HL-60/S4 treated with phorbol 12-myristate 13-acetate at 8.2 ng/mL for 4 days and 3 days (cell line): ENCODE measurements at regions not wholly inside any gene's neighbourhood (a gene's known extent, or its start where the extent isn't known, plus 50 kb on each side); places are given as distances from the start of the nearest gene placed in this dataset.

Source experiments
- in situ Hi-C: fragments of 300-500 bp; cut with MboI; formaldehyde crosslinking; loops from 2 replicates; pipeline ENCODE4 v1.15.0; 2022; ENCODE audit warnings: low sequenced_read_pairs

DNA sequence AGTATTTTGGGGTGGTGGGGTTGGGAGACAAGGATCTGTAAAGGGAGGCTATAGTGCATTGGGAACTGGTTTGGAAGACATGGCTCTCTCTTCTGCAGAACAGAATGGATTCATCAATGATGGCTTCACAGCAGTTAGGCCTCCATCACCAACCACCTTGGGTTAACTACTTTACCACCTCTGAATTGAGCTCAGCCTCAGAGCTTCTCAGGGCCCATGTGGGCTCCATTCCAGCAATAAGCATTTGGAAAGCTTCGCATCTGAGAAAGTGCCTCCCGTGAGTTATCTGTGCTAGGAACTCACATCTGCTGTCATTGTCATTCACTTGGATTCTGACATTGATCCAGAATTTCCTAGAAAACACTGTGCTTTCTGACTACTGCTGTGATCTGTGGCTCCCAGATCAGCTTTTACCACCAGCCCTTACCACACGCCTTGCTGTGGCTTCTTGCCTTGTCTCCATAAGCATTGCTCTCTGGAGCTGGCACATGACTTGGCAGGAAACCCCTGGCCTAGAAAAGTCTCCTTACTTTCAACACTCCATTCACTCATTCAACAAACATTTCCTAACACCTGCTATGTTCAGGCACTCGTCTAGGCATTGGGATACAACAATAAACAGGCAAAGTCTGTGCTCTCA, 70.7 kb upstream of the ADO start:
- in situ Hi-C loops = no loop called here

DNA sequence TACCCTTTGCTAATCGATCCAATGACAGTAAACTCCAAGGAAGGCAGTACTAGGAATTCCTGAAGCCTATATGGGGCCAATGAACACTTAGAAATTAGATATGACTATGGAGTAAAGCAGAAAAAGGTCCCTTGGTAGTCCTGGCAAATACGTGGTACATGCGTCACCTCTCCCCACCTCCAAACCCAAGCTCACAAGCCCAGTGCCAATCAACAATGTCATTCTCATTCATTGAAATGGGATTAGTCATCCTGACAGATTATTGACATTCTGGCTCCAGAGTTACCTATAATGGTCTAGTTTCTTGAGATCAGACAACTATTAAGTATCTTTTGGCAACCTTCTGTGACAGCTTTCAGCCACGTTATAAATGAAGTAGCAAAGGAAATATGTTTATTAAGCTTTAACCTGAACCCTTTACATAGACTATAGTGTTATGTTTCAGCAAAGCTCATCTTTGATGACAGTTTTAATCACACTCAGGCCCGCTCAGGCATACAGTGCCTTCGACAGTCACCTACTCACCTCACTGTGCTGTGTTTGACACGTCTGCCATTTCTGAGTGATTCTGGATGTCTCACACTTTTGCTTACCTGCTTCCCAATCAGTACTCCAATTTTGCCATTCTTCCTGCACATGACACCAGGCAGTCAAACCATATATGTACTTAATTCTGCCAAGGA, 69.6 kb upstream of the ADO start:
- in situ Hi-C loops = no loop called here

DNA sequence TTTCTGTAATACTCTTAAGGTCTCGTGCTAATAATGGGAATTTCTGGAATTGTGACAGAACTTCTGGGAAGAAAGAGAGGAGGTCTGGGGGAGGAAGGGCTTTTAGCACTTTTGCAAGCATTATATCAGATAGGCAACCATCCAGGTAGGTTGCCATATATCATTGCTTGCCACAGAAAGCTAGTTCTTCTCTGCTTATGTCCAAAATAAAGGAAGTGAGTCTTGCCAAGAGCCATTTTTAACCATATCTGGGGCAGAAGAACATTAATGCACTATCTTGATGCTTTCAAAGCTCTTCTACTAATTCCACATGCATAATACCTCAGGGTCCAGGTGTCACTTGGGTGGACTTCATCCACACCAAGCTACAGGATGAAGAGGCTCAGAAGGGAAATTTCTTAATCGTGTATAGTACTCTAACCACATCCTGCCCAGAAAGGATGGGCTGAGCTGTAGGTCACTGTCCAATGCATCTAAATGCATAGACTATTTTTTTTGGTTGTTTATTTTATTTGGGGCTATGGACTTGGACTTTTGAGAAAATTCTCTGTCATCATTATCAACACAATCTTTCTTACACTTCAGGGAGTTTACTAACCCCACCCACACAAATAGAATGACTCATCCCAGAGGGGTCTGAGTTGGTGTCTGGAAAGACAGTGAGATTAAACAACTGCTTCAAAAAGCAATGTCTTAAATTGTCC, 68.9 kb upstream of the ADO start:
- in situ Hi-C loops = no loop called here

DNA sequence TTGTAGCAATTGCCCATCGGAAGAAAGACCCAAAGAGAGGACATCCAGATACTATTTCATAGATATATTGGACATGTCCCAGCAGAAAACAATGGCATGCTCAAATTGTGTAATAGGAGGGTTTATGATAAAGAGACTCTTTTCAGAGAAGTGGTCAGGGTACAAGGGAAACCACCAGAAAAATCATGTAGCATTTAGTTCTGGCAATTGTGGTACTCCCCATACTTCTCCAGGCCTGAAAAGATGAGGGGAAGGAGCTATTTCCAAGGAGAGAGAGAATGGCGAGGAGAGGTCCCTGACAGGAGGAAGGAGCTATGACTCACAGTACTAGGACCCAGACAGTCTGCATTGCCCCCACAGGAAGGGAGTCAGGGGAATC, 68.4 kb upstream of the ADO start:
- in situ Hi-C loops = no loop called here

DNA sequence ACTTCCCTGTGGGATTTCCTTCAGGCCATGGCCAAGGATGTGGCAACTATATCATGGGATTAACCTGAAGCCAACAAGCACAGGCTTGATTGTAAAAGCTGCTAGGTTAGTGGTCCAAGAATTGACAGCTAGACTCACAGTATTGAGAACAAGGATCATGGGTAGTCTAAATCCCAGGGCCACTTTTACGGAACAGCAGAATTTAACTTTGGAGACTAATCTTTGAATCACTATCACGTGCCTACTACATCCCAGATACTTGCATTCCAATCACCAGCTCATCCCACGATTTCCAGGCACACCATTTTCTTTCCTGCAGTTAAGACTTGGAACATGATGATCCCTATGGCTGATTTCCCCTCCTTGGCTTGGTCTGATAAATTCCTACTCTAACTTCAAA, 65.6 kb upstream of the ADO start:
- in situ Hi-C loops = no loop called here

DNA sequence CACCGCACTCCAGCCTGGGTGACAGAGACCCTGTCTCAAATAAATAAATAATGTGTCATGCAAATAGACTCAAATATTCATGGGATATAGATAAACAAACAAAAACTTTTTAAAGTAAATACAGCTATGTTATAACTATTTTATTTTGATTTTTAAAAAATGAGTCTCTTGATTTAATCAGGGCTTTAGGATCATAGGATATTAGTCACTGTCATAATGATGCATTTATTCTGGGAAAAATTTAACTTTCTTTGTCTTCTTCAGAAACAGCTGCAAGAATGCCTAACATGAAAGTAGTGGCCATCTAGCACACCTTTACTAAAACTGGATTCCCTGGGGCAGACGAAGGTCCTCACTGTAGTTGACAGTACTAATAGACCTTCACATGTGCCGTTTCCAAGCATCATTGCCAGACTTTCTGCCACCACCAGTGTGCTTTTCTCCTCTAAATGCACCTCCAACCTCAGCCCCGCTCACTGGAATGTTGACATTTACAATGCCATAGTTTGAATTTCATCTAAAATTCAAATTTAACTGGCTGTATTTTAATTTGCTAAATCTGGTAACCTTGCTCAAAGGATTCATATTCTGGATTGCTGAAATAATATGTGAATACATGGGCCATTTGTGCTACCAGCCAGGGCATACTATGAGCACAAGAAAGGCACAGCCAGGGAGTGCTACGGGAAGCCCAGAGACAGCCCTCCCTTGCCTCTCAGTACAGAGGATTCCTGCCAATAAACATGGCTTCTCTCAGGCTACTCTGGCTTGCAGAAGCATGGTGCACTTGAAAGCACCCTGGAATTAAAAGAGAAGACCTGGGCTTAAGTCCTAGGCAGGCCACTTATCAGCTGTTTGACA, 63.4 kb upstream of the ADO start:
- in situ Hi-C loops = loop anchor here (10.0 kb wide), 1 partner anchor 64 kb away; the partner anchor contains the start of gene ADO

DNA sequence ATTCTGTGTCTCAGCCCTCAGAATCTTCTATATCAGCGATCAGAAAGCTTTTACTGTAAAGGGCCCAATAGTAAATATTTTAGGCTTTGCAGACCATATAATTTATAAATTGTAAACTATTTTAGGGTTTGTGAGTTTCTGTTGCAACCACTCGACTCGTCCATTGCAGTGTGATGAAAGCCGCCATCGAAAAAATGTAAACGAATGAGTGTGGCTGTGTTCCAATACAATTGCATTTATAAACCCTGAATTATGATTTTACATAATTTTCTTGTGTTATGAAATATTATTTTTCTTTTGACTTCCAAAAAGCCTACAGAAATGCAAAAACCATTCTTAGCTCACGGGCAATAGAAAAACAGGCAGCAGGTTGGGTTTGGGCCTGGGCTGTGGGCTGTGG, 62.5 kb upstream of the ADO start:
- in situ Hi-C loops = loop anchor here (10.0 kb wide), 1 partner anchor 63 kb away; the partner anchor contains the start of gene ADO

DNA sequence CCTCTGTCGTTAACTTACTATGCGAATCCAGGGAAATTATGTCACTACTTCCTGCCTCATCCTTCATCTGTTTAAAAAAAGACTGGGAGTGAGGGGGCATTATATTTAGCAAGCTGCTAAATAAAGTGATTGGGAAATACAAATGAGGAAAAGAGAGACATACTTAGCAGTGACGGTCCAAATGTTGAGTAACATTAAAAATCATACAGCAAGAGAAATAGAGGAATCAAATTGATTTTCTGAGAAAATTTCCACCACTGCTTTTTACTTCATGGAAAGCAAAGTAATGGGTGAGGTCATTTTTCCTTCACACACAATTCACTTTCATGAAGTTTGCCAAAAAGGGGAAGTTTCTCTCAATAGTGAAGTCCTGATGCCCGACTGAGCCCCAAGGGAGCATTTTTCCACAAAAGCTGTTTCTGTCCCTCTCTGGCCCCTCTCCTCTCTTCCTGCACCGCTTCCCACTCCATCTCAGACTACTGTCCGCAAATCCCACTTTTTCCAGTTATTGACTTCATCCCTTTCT, 61.9 kb upstream of the ADO start:
- in situ Hi-C loops = loop anchor here (10.0 kb wide), 1 partner anchor 62 kb away; the partner anchor contains the start of gene ADO

DNA sequence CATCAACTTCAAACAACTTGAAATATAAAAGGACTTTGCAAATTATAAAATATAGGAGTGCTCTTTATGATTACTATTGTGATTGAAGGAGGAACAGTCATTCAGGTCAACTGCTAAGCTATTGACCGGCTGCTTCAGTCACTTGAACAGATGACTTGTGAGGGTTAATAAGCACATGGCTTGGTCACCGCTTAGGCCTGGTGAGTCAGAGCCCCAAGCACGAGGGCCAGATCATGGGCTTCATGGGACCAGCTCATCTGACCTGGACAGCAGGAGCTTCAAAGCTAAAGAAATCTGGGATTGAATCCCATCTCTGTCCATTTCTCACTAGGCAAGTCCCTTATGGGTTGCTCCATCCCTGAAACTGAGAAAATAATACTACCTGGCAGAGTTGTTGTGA, 60.4 kb upstream of the ADO start:
- in situ Hi-C loops = loop anchor here (10.0 kb wide), 1 partner anchor 61 kb away; the partner anchor contains the start of gene ADO

DNA sequence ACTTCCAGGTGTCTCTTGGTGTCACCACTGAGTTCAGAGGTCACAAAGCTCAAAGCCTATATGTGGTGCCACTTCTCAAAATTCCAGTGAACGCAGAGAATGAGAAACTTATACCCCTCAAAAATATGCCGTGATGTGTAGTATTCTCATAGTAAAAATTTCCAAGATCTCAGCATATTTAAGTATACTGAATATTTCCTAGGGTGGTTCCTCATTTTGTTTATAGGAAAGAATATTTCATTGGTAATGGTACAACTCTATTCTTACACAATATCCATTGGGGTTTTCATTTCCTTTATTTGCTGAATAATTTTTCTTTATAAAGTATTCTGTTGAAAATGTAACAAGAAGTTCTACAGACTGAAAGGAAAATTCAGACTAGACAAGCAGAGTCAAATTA, 58.9 kb upstream of the ADO start:
- in situ Hi-C loops = loop anchor here (10.0 kb wide), 1 partner anchor 59 kb away; the partner anchor contains the start of gene ADO

DNA sequence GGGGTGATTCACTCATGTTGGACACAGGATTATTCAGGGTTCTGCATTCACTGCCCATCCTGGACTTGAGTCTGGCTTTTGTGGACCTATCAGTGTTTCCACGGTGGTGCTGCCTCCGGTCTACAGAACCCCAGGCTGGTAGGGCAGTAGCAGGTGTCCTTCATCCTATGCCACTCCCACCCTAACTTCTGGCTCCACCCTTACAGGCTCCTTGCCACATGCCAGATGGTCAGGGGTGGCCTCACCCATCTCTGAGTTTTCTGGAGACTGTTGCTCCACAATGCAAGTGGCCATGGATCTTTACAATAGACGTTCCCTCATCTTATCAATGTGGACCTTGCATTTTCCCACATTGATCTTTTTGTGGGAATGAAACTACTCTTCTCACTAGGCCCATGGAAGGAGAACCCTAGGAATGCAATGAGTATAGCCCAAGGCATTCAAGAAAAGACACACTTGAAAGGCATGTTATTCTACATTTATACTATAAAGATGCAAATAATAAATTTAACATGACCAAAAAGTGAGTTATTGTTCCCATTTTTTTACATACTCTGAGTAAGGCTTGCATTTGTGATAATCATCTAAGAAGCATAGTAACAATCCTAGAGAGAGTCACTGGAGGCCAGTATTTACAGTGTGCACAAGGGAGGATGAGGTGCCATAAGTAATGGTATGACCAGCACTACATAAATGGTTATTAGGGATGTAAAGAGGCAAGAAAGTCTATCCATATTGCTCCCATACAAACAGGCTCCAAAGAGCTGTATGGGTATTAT, 57.4 kb upstream of the ADO start:
- in situ Hi-C loops = loop anchor here (10.0 kb wide), 1 partner anchor 58 kb away; the partner anchor contains the start of gene ADO

DNA sequence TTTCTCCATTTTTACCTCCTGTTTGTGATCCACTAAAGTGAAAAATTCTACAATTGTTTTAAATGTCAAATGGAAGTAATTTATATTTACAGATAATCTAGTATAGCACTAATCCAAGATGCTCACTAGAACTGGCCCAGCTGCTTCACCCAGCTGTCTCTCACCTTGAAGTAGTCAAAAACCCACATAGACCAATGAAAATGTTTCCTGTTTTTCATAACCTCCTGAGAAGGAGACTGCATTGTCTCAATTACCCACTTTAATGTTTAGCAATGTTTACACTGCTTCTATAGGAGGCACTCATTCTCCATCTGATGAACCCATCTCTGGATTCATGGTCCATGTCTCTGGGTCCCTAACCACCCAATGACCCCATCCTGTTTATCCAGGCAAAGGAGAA, 56.1 kb upstream of the ADO start:
- in situ Hi-C loops = loop anchor here (10.0 kb wide), 1 partner anchor 56 kb away; the partner anchor contains the start of gene ADO

DNA sequence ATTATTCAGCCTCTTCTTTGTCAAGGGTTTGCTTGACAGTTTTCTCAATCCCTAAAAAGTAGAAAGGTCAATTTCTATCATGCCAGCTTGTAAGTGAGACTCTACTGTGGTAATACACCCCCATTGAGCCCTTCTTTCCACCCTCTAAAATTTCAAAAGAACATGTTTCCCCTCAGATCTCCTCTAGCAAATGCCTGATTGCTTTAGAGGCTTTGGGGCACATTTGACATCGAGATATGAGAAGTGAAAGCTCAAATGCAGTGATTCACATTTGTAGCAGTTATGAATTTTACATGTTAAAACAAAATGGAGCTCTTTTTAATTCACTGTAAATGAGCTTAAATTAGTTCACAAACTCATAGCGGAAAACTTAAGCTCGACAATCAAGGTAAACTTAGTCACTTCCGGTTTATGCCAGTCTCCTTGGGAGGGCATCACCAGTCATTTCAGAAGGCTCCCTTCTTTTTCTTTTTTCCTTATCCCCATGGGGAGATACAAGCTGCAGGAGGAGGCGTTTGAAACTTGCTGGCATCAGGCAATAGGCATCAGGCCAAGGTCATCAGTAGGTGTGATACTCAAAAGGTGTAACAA, 55.3 kb upstream of the ADO start:
- in situ Hi-C loops = loop anchor here (10.0 kb wide), 1 partner anchor 56 kb away; the partner anchor contains the start of gene ADO
